ENCODE measurements at regions not wholly inside any gene's neighbourhood (a gene's known extent, or its start where the extent isn't known, plus 50 kb on each side); places are given as distances from the start of the nearest gene placed in this dataset.

GRCh38 chr3:163384383-163384782 lies 1693.9 kb downstream of the SI start:
- Histone ChIP-seq H3K27ac (ENCODE audit: low read depth, low read length, poor library complexity, severe bottlenecking) (no peak overlapping the region), H3K9me3 (ENCODE audit: low read depth, low read length, poor library complexity, severe bottlenecking) (no peaks in the 10 kb centered on the region), H3K36me3 (ENCODE audit: insufficient read depth, low read length, poor library complexity, severe bottlenecking) (no peaks in the 10 kb centered on the region), H3K4me1 (ENCODE audit: insufficient read depth, low read length, poor library complexity, severe bottlenecking) (no peaks in the 10 kb centered on the region), H3K4me3 (ENCODE audit: low read depth, low read length, poor library complexity, severe bottlenecking) (no peak overlapping the region), H3K27me3 (replicated peaks; ENCODE audit: insufficient read depth, low read depth, low read length, poor library complexity) (no peaks in the 10 kb centered on the region)
- no TSS peak for BruUV-seq (replicated peaks)
- CTCF ChIA-PET: no interaction called here
- POLR2A ChIA-PET (ENCODE audit: low non-redundant PET): no interaction called here
- intact Hi-C loops (cut with micrococcal nuclease; ENCODE audit: unreplicated experiment): no loop called here
- DNase-seq (ENCODE audit: low spot score): peak; percentile 7
- TF ChIP-seq EZH2 (IDR thresholded peaks at IDR 0.05; ENCODE audit: borderline replicate concordance, low read depth, low read length, poor library complexity, severe bottlenecking): no peak
- TF ChIP-seq CTCF (conservative IDR thresholded peaks at IDR 0.05; ENCODE audit: low read depth, low read length): no peak

- no peaks in the 10 kb centered on the region for H3K4me1 ChIP-seq (ENCODE audit: insufficient read depth, low read length, poor library complexity, severe bottlenecking)
- H3K27me3 ChIP-seq (replicated peaks; ENCODE audit: insufficient read depth, low read depth, low read length, poor library complexity): no peaks in the 10 kb centered on the region
- no peak for DNase-seq (ENCODE audit: low spot score)
- no peak overlapping the region for H3K27ac ChIP-seq (ENCODE audit: low read depth, low read length, poor library complexity, severe bottlenecking)
- no peaks in the 10 kb centered on the region for H3K9me3 ChIP-seq (ENCODE audit: low read depth, low read length, poor library complexity, severe bottlenecking)
- no peak for TF ChIP-seq CTCF (conservative IDR thresholded peaks at IDR 0.05; ENCODE audit: low read depth, low read length)
- no peak for TF ChIP-seq EZH2 (IDR thresholded peaks at IDR 0.05; ENCODE audit: borderline replicate concordance, low read depth, low read length, poor library complexity, severe bottlenecking)
- CTCF ChIA-PET: no interaction called here
- H3K36me3 ChIP-seq (ENCODE audit: insufficient read depth, low read length, poor library complexity, severe bottlenecking): no peaks in the 10 kb centered on the region
- no peak overlapping the region for H3K4me3 ChIP-seq (ENCODE audit: low read depth, low read length, poor library complexity, severe bottlenecking)
- BruUV-seq (replicated peaks): no TSS peak
- intact Hi-C loops (cut with micrococcal nuclease; ENCODE audit: unreplicated experiment): no loop called here
- POLR2A ChIA-PET (ENCODE audit: low non-redundant PET): no interaction called here
Measured at GRCh38 chr3:163382183-163382582, 1696.1 kb downstream of the SI start.

- Histone ChIP-seq H3K27me3 (replicated peaks; ENCODE audit: insufficient read depth, low read depth, low read length, poor library complexity) (no peaks in the 10 kb centered on the region), H3K36me3 (ENCODE audit: insufficient read depth, low read length, poor library complexity, severe bottlenecking) (no peaks in the 10 kb centered on the region), H3K9me3 (ENCODE audit: low read depth, low read length, poor library complexity, severe bottlenecking) (peaks cover 8% of the 10 kb centered on the region), H3K4me1 (ENCODE audit: insufficient read depth, low read length, poor library complexity, severe bottlenecking) (peaks cover 4% of the 10 kb centered on the region), H3K27ac (ENCODE audit: low read depth, low read length, poor library complexity, severe bottlenecking) (no peak overlapping the region), H3K4me3 (ENCODE audit: low read depth, low read length, poor library complexity, severe bottlenecking) (no peak overlapping the region)
- ChIA-PET POLR2A (ENCODE audit: low non-redundant PET) (no interaction called here), CTCF (no interaction called here)
- no peak for TF ChIP-seq EZH2 (IDR thresholded peaks at IDR 0.05; ENCODE audit: borderline replicate concordance, low read depth, low read length, poor library complexity, severe bottlenecking)
- TF ChIP-seq CTCF (conservative IDR thresholded peaks at IDR 0.05; ENCODE audit: low read depth, low read length): no peak
- no TSS peak for BruUV-seq (replicated peaks)
- intact Hi-C loops (cut with micrococcal nuclease; ENCODE audit: unreplicated experiment): no loop called here
- DNase-seq (ENCODE audit: low spot score): no peak
Measured at GRCh38 chr3:163368168-163368567, 1710.1 kb downstream of the SI start.

All from A673 (cell line).